SK-N-SH treated with all-trans-retinoic acid at 6 μM for 48 hours (cell line): ENCODE measurements at regions not wholly inside any gene's neighbourhood (a gene's known extent, or its start where the extent isn't known, plus 50 kb on each side); places are given as distances from the start of the nearest gene placed in this dataset.

Experiments used
- ATAC-seq: fragments of 200-7000 bp; cut with Tn5 transposase; 3 replicates; pipeline ENCODE4 v1.9.1; 2020; ENCODE audit warnings: mild to moderate bottlenecking, moderate library complexity
- ARNTL ChIP-seq: fragments of 450-650 bp; formaldehyde crosslinking; IDR thresholded peaks from 2 replicates; pipeline ENCODE4 v1.5.0; 2020; ENCODE audit warnings: low read depth, mild to moderate bottlenecking, moderate library complexity, borderline replicate concordance
- BACH2 ChIP-seq: fragments of 250-450 bp; sonication (Bioruptor Pico); IDR thresholded peaks from 2 replicates; pipeline ENCODE4 v1.9.0; 2021; ENCODE audit warnings: mild to moderate bottlenecking, borderline replicate concordance
- CREB5 ChIP-seq: fragments of 250-450 bp; sonication (Bioruptor Pico); IDR thresholded peaks from 2 replicates; pipeline ENCODE4 v1.5.1; 2020; ENCODE audit warnings: low read depth, mild to moderate bottlenecking, moderate library complexity
- CSDC2 ChIP-seq: fragments of 250-450 bp; sonication (Bioruptor Pico); IDR thresholded peaks from 2 replicates; pipeline ENCODE4 v1.5.0; 2020; ENCODE audit warnings: mild to moderate bottlenecking, moderate library complexity
- ESRRG ChIP-seq: fragments of 250-450 bp; sonication (Bioruptor Pico); IDR thresholded peaks from 2 replicates; pipeline ENCODE4 v1.6.1; 2021; ENCODE audit warnings: mild to moderate bottlenecking
- GLIS3 ChIP-seq: fragments of 250-450 bp; sonication (Bioruptor Pico); IDR thresholded peaks from 2 replicates; pipeline ENCODE4 v1.5.0; 2020; ENCODE audit warnings: mild to moderate bottlenecking, moderate library complexity
- OSR1 ChIP-seq: fragments of 250-450 bp; sonication (Bioruptor Pico); IDR thresholded peaks from 2 replicates; pipeline ENCODE4 v1.8.0; 2022; ENCODE audit warnings: moderate library complexity, mild to moderate bottlenecking, inconsistent platforms
- POU6F1 ChIP-seq: fragments of 250-450 bp; sonication (Bioruptor Pico); IDR thresholded peaks from 2 replicates; pipeline ENCODE4 v1.8.0; 2021; ENCODE audit warnings: low read depth, mild to moderate bottlenecking, moderate library complexity, borderline replicate concordance
- RARB ChIP-seq: fragments of 250-450 bp; sonication (Bioruptor Pico); IDR thresholded peaks from 2 replicates; pipeline ENCODE4 v1.8.0; 2021; ENCODE audit warnings: mild to moderate bottlenecking, moderate library complexity
- SNAI2 ChIP-seq: fragments of 250-450 bp; sonication (Bioruptor Pico); IDR thresholded peaks from 2 replicates; pipeline ENCODE4 v1.5.0; 2020; ENCODE audit warnings: mild to moderate bottlenecking, moderate library complexity
- TCF4 ChIP-seq: fragments of 250-450 bp; sonication (Bioruptor Pico); IDR thresholded peaks from 2 replicates; pipeline ENCODE4 v1.8.0; 2021; ENCODE audit warnings: mild to moderate bottlenecking, moderate library complexity, borderline replicate concordance
- TOX ChIP-seq: fragments of 250-450 bp; sonication (Bioruptor Pico); IDR thresholded peaks from 2 replicates; pipeline ENCODE4 v1.8.0; 2021; ENCODE audit warnings: mild to moderate bottlenecking, moderate library complexity, borderline replicate concordance
- TSHZ2 ChIP-seq: fragments of 250-450 bp; sonication (Bioruptor Pico); IDR thresholded peaks from 2 replicates; pipeline ENCODE4 v1.5.0; 2020; ENCODE audit warnings: mild to moderate bottlenecking, moderate library complexity
- ZC3H10 ChIP-seq: fragments of 250-450 bp; sonication (Bioruptor Pico); IDR thresholded peaks from 2 replicates; pipeline ENCODE4 v1.5.1; 2021; ENCODE audit warnings: mild to moderate bottlenecking, moderate library complexity
- ZFP3 ChIP-seq: fragments of 250-450 bp; sonication (Bioruptor Pico); IDR thresholded peaks from 2 replicates; pipeline ENCODE4 v1.5.0; 2020; ENCODE audit warnings: mild to moderate bottlenecking, moderate library complexity
- ZFP30 ChIP-seq: fragments of 450-650 bp; formaldehyde crosslinking; IDR thresholded peaks from 2 replicates; pipeline ENCODE4 v1.5.0; 2022; ENCODE audit warnings: mild to moderate bottlenecking, moderate library complexity
- ZNF70 ChIP-seq: fragments of 450-650 bp; formaldehyde crosslinking; IDR thresholded peaks from 2 replicates; pipeline ENCODE4 v1.5.0; 2020; ENCODE audit warnings: mild to moderate bottlenecking, moderate library complexity
- ZNF8 ChIP-seq: fragments of 450-650 bp; formaldehyde crosslinking; IDR thresholded peaks from 2 replicates; pipeline ENCODE4 v1.5.0; 2020; ENCODE audit warnings: mild to moderate bottlenecking, moderate library complexity
- TF ChIP-seq, protein P1 (sequence below): fragments of 250-450 bp; sonication (Bioruptor Pico); IDR thresholded peaks from 2 replicates; pipeline ENCODE4 v1.5.1; 2021; ENCODE audit warnings: mild to moderate bottlenecking, moderate library complexity

GRCh38 chr2:180412219-180412618, 405.1 kb upstream of the CWC22 start:
- TF ChIP-seq ZFP30 (CRISPR knock-in tag), result no peak
- TF ChIP-seq TSHZ2, result no peak
- no peak for TF ChIP-seq ZNF70 (CRISPR knock-in tag)
- no peak for TF ChIP-seq ZFP3 (CRISPR knock-in tag)
- no peak for TF ChIP-seq OSR1 (CRISPR knock-in tag)
- no peak for TF ChIP-seq POU6F1 (CRISPR knock-in tag)
- TF ChIP-seq RARB (CRISPR knock-in tag), result no peak
- no peak for TF ChIP-seq ZNF8 (CRISPR knock-in tag)
- TF ChIP-seq TCF4, result no peak
- no peak for TF ChIP-seq CSDC2 (CRISPR knock-in tag)
- no peak for TF ChIP-seq CREB5
- no peak for TF ChIP-seq ARNTL (CRISPR knock-in tag)
- no peak for TF ChIP-seq TOX
- no peak for ATAC-seq

- no peak for ATAC-seq
These were observed 404.6 kb upstream of the CWC22 start for GRCh38 chr2:180411661-180412060.

GRCh38 chr2:180406687-180407086, 399.6 kb upstream of the CWC22 start:
- ATAC-seq, result no peak
- TF ChIP-seq POU6F1 (CRISPR knock-in tag), result no peak
- no peak for TF ChIP-seq ARNTL (CRISPR knock-in tag)
- TF ChIP-seq ESRRG (CRISPR knock-in tag), result no peak
- TF ChIP-seq SNAI2 (CRISPR knock-in tag), result no peak
- no peak for TF ChIP-seq TCF4
- TF ChIP-seq ZC3H10, result no peak
- TF ChIP-seq ZNF70 (CRISPR knock-in tag), result no peak
- TF ChIP-seq RARB (CRISPR knock-in tag), result no peak
- TF ChIP-seq ZFP3 (CRISPR knock-in tag), result no peak
- no peak for TF ChIP-seq TSHZ2
- TF ChIP-seq, all 23 proteins: peak for 0

More at GRCh38 chr2:180411661-180412060, 404.6 kb upstream of the CWC22 start:
- TF ChIP-seq ZFP30 (CRISPR knock-in tag) (no peak), ZNF70 (CRISPR knock-in tag) (no peak), ARNTL (CRISPR knock-in tag) (no peak), TCF4 (no peak), TOX (no peak), RARB (CRISPR knock-in tag) (no peak)
- TF ChIP-seq, all 23 proteins: peak for 0

DNA sequence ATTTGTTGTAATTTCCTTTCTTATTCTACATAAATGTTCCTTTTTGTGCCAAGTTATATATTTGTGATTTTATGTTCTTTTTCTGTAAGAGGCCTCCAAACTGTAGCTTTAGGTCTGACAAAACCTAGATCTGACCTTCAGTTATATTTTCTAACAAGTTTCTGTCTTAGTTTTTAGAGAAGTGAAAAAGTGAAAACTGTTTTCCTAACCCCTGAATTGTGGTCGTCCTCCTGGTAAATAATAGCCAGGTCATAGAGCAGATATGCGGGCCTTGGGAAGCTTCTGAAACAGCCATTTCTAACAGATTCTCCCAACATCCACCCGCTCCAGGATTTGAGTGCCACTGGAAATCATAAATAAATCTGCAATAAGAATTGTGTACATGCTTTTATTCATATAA, 398.4 kb upstream of the CWC22 start:
- ATAC-seq, result no peak
- no peak for TF ChIP-seq OSR1 (CRISPR knock-in tag)
- no peak for TF ChIP-seq TCF4
- TF ChIP-seq TOX, result no peak
- TF ChIP-seq ARNTL (CRISPR knock-in tag), result no peak
- TF ChIP-seq SNAI2 (CRISPR knock-in tag), result no peak
- TF ChIP-seq, protein P1, sequence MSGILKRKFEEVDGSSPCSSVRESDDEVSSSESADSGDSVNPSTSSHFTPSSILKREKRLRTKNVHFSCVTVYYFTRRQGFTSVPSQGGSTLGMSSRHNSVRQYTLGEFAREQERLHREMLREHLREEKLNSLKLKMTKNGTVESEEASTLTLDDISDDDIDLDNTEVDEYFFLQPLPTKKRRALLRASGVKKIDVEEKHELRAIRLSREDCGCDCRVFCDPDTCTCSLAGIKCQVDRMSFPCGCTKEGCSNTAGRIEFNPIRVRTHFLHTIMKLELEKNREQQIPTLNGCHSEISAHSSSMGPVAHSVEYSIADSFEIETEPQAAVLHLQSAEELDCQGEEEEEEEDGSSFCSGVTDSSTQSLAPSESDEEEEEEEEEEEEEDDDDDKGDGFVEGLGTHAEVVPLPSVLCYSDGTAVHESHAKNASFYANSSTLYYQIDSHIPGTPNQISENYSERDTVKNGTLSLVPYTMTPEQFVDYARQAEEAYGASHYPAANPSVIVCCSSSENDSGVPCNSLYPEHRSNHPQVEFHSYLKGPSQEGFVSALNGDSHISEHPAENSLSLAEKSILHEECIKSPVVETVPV (CRISPR knock-in tag), result no peak
- no peak for TF ChIP-seq CSDC2 (CRISPR knock-in tag)
- TF ChIP-seq TSHZ2, result no peak
- no peak for TF ChIP-seq GLIS3 (CRISPR knock-in tag)
- no peak for TF ChIP-seq BACH2 (CRISPR knock-in tag)
- TF ChIP-seq ZNF8 (CRISPR knock-in tag), result no peak
- no peak for TF ChIP-seq ZFP30 (CRISPR knock-in tag)
